ENCODE measurements at regions not wholly inside any gene's neighbourhood (a gene's known extent, or its start where the extent isn't known, plus 50 kb on each side); places are given as distances from the start of the nearest gene placed in this dataset.

DNA sequence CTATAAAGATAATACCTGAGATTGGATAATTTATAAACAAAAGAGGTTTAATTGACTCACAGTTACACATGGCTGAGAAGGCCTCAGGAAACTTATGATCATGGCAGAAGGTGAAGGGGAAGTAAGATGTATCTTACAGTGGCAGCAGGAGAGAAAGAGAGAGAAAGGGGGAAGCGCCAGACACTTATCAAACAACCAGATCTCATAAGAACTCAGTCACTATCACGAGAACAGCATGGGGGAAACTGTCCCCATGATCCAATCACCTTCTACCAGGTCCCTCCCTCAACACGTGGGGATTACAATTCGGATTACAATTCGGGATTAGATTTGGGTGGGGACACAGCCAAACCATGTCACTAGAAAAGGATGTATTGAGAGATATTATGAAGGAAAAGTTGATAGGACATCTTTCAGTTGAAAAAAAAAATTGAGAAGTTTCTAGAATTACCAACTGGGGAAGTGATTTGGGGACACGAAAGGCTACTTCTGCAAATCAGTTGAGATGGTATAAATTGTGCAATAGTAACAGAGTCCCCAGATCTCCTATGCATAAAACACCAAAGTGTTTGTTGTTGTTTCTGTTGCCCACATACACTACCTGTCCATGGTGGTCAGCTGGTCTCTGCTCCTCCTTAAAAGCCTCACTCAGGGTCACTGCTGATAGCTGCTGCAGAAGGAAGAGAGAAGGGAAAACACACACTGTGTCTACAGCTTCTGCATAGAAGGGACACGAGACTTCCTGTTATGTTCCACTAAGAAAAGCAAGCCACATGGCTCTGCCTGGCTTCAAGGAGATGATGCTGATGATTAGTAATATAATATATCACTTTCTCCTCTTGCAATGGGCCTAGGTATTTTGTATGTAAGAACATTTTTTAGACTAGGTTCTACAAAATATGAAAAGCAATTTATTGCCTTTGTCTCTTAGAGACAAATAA lies 465.5 kb downstream of the PDZRN4 start:
- TF ChIP-seq, protein P1, sequence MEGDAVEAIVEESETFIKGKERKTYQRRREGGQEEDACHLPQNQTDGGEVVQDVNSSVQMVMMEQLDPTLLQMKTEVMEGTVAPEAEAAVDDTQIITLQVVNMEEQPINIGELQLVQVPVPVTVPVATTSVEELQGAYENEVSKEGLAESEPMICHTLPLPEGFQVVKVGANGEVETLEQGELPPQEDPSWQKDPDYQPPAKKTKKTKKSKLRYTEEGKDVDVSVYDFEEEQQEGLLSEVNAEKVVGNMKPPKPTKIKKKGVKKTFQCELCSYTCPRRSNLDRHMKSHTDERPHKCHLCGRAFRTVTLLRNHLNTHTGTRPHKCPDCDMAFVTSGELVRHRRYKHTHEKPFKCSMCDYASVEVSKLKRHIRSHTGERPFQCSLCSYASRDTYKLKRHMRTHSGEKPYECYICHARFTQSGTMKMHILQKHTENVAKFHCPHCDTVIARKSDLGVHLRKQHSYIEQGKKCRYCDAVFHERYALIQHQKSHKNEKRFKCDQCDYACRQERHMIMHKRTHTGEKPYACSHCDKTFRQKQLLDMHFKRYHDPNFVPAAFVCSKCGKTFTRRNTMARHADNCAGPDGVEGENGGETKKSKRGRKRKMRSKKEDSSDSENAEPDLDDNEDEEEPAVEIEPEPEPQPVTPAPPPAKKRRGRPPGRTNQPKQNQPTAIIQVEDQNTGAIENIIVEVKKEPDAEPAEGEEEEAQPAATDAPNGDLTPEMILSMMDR (conservative IDR thresholded peaks at IDR 0.05; ENCODE audit: low read depth, low read length): no peak
- TF ChIP-seq EZH2 (IDR thresholded peaks at IDR 0.05; ENCODE audit: low read length, unreplicated experiment): no peak
- TF ChIP-seq EZH2phosphoT487 (IDR thresholded peaks at IDR 0.05; ENCODE audit: borderline replicate concordance, low read length): no peak

All from PC-3 (cell line).